SK-N-SH (cell line): ENCODE measurements at regions not wholly inside any gene's neighbourhood (a gene's known extent, or its start where the extent isn't known, plus 50 kb on each side); places are given as distances from the start of the nearest gene placed in this dataset.

Experiments
- CTCF ChIP-seq: fragments of 200-600 bp; sonication (generic); IDR thresholded peaks from 2 replicates; pipeline ENCODE4 v1.6.1; 2017; ENCODE audit warnings: antibody characterized with exemption, mild to moderate bottlenecking, moderate library complexity
- EZH2phosphoT487 ChIP-seq: fragments of 200-600 bp; sonication (generic); IDR thresholded peaks from 2 replicates; pipeline ENCODE4 v1.6.1; 2017; ENCODE audit warnings: low read depth, mixed run types, mild to moderate bottlenecking, antibody characterized with exemption, moderate library complexity, borderline replicate concordance
- POLR2AphosphoS5 ChIP-seq: IDR thresholded peaks from 2 replicates; pipeline ENCODE4 v1.6.1; 2012; ENCODE audit warnings: low read depth, low read length
- RAD21 ChIP-seq: IDR thresholded peaks from 2 replicates; pipeline ENCODE4 v1.6.1; 2012; ENCODE audit warnings: mild to moderate bottlenecking, low read length
- RFX5 ChIP-seq: IDR thresholded peaks from 2 replicates; pipeline ENCODE4 v1.6.1; 2012; ENCODE audit warnings: mild to moderate bottlenecking, improper control_type of control experiment, low read length
- SIN3A ChIP-seq: IDR thresholded peaks from 2 replicates; pipeline ENCODE4 v1.6.1; 2012; ENCODE audit warnings: low read depth, mild to moderate bottlenecking, low read length, moderate library complexity, borderline replicate concordance
- YY1 ChIP-seq: IDR thresholded peaks from 2 replicates; pipeline ENCODE4 v1.4.0; 2012; ENCODE audit warnings: low read depth, mild to moderate bottlenecking
- TF ChIP-seq, protein P1 (sequence below): IDR thresholded peaks from 2 replicates; pipeline ENCODE4 v1.4.0; 2012; ENCODE audit warnings: low read depth
- TF ChIP-seq, protein P2 (sequence below): IDR thresholded peaks from 2 replicates; pipeline ENCODE4; 2012

GRCh38 chr16:51807551-51807950 is 656.5 kb upstream of the SALL1 start:
- no peak for TF ChIP-seq YY1
- TF ChIP-seq CTCF: no peak
- TF ChIP-seq, protein P1, sequence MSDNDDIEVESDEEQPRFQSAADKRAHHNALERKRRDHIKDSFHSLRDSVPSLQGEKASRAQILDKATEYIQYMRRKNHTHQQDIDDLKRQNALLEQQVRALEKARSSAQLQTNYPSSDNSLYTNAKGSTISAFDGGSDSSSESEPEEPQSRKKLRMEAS: no peak
- TF ChIP-seq EZH2phosphoT487: no peak
- TF ChIP-seq RFX5: no peak
- no peak for TF ChIP-seq POLR2AphosphoS5
- TF ChIP-seq RAD21: no peak
- TF ChIP-seq, protein P2, sequence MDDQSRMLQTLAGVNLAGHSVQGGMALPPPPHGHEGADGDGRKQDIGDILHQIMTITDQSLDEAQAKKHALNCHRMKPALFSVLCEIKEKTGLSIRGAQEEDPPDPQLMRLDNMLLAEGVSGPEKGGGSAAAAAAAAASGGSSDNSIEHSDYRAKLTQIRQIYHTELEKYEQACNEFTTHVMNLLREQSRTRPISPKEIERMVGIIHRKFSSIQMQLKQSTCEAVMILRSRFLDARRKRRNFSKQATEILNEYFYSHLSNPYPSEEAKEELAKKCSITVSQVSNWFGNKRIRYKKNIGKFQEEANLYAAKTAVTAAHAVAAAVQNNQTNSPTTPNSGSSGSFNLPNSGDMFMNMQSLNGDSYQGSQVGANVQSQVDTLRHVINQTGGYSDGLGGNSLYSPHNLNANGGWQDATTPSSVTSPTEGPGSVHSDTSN: no peak
- TF ChIP-seq SIN3A: no peak
